H1 (cell line): ENCODE measurements at regions not wholly inside any gene's neighbourhood (a gene's known extent, or its start where the extent isn't known, plus 50 kb on each side); places are given as distances from the start of the nearest gene placed in this dataset.

Source experiments
- BACH1 ChIP-seq: IDR thresholded peaks from 2 replicates; pipeline ENCODE4 v1.6.1; 2012; ENCODE audit warnings: low read length, improper control_type of control experiment
- KDM4A ChIP-seq: IDR thresholded peaks from one replicate; pipeline ENCODE4 v1.7.1; 2012; ENCODE audit warnings: low read depth, mild to moderate bottlenecking, moderate library complexity, low read length, inconsistent platforms; ENCODE audit not compliant: severe bottlenecking
- KDM5A ChIP-seq: fragments of 200-600 bp; IDR thresholded peaks from 2 replicates; pipeline ENCODE4 v1.7.1; 2012; ENCODE audit warnings: mild to moderate bottlenecking, low read length, inconsistent platforms, mixed read lengths
- POLR2AphosphoS5 ChIP-seq: IDR thresholded peaks from 2 replicates; pipeline ENCODE4 v1.6.1; 2011; ENCODE audit warnings: low read depth, low read length
- RFX5 ChIP-seq: IDR thresholded peaks from 2 replicates; pipeline ENCODE4 v1.6.1; 2011; ENCODE audit warnings: low read depth, low read length, improper control_type of control experiment, borderline replicate concordance
- TAF7 ChIP-seq: optimal IDR thresholded peaks from 2 replicates; pipeline ENCODE3; 2011; ENCODE audit warnings: low read depth, mild to moderate bottlenecking, inconsistent platforms, low read length, moderate library complexity, borderline replicate concordance
- ZNF274 ChIP-seq: IDR thresholded peaks from 2 replicates; pipeline ENCODE4 v1.7.0; 2012; ENCODE audit warnings: low read length, borderline replicate concordance; ENCODE audit errors: extremely low read depth

DNA sequence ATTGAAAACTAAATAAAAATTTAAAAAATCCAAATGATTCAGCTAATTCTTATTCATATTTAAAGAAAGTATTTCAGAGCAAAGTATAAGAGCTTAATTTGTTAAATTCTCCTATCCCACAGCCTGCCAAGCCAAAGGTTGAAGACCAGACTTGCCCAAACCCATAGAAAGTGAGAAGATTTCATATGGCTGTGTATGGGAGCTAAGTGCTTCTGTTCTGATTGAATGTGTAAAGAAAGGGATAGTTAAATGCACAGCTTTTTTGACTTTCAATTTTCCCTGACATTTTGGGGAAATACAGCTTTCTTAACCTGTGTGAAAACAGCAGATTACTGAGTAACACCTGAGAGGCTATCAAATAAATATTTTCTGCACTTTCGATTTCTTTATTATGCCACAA lies 125.0 kb upstream of the MTAP start (continued):
- TF ChIP-seq TAF7 (no peak), KDM5A (no peak), ZNF274 (no peak), POLR2AphosphoS5 (no peak), BACH1 (no peak), RFX5 (no peak), KDM4A (no peak)
